ENCODE measurements at regions not wholly inside any gene's neighbourhood (a gene's known extent, or its start where the extent isn't known, plus 50 kb on each side); places are given as distances from the start of the nearest gene placed in this dataset.
A peak's percentile ranks its signal among the peaks of the same experiment; 100 is the strongest.

DNA sequence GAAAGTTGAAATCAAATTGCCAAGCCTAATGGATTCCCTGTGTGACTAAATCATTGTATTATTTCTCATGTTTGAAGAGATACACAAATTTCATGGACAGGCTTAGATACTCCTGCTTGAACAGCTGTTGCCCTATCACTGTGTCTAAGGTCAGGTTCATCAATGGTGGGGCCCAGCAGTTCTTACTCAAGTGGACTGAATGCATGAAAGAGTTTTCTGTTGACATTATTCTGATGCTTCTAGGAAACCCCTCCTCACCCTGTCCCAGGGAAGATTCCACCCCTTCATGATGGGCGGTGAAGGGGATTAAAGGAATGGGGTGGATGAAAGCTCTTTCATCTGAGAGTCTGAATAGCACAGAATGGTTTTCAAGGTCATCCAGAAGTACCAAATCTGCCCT is 148.8 kb downstream of the INO80D start:
- DNase-seq (ENCODE audit: low read depth) (no peak), FAIRE-seq (no peak)
- Histone ChIP-seq H3K4me3 (ENCODE audit: low read depth, low read length) (no peak overlapping the region), H3K36me3 (ENCODE audit: control insufficient read depth, insufficient read depth, low read length) (no peaks in the 10 kb centered on the region), H3K27me3 (ENCODE audit: control insufficient read depth, insufficient read depth, low read length) (no peaks in the 10 kb centered on the region)
- TF ChIP-seq, protein P1, sequence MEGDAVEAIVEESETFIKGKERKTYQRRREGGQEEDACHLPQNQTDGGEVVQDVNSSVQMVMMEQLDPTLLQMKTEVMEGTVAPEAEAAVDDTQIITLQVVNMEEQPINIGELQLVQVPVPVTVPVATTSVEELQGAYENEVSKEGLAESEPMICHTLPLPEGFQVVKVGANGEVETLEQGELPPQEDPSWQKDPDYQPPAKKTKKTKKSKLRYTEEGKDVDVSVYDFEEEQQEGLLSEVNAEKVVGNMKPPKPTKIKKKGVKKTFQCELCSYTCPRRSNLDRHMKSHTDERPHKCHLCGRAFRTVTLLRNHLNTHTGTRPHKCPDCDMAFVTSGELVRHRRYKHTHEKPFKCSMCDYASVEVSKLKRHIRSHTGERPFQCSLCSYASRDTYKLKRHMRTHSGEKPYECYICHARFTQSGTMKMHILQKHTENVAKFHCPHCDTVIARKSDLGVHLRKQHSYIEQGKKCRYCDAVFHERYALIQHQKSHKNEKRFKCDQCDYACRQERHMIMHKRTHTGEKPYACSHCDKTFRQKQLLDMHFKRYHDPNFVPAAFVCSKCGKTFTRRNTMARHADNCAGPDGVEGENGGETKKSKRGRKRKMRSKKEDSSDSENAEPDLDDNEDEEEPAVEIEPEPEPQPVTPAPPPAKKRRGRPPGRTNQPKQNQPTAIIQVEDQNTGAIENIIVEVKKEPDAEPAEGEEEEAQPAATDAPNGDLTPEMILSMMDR (IDR thresholded peaks at IDR 0.05; ENCODE audit: insufficient read depth, low read length, severe bottlenecking) = no peak

- Histone ChIP-seq H3K36me3 (ENCODE audit: control insufficient read depth, insufficient read depth, low read length) (no peaks in the 10 kb centered on the region), H3K4me3 (ENCODE audit: low read depth, low read length) (no peak overlapping the region), H3K27me3 (ENCODE audit: control insufficient read depth, insufficient read depth, low read length) (no peaks in the 10 kb centered on the region)
- no peak for DNase-seq (ENCODE audit: low read depth)
- TF ChIP-seq, protein P1 (IDR thresholded peaks at IDR 0.05; ENCODE audit: insufficient read depth, low read length, severe bottlenecking) = no peak
- FAIRE-seq = no peak
These were observed 149.5 kb downstream of the INO80D start for GRCh38 chr2:205936446-205936845.

DNA sequence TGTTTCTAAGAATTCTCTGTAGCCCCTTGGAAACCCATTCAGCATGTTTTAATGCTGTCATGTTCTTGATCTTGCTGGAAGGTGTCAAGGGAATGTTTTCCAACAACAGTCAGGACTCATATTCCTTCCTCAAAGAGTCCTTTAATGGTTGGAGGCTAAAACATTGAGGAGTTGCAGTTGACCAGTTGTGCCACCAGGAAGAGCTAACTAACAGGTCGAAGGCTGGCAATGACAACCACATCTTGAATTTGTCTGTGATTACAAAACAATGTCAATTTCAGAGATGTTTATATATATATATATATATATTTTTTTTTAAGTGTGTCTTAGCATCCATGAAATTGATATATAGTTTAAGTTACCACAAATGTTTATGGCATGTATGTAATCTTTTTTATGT is 151.5 kb downstream of the INO80D start:
- no peaks in the 10 kb centered on the region for H3K27me3 ChIP-seq (ENCODE audit: control insufficient read depth, insufficient read depth, low read length)
- TF ChIP-seq, protein P1 (IDR thresholded peaks at IDR 0.05; ENCODE audit: insufficient read depth, low read length, severe bottlenecking) = peak; percentile 20
- DNase-seq (ENCODE audit: low read depth) (peak; percentile 12), FAIRE-seq (no peak)
- H3K4me3 ChIP-seq (ENCODE audit: low read depth, low read length) = no peak overlapping the region
- no peaks in the 10 kb centered on the region for H3K36me3 ChIP-seq (ENCODE audit: control insufficient read depth, insufficient read depth, low read length)

- Histone ChIP-seq H3K27me3 (ENCODE audit: control insufficient read depth, insufficient read depth, low read length) (no peaks in the 10 kb centered on the region), H3K4me3 (ENCODE audit: low read depth, low read length) (no peak overlapping the region), H3K36me3 (ENCODE audit: control insufficient read depth, insufficient read depth, low read length) (no peaks in the 10 kb centered on the region)
- no peak for FAIRE-seq
- no peak for DNase-seq (ENCODE audit: low read depth)
- TF ChIP-seq, protein P1 (IDR thresholded peaks at IDR 0.05; ENCODE audit: insufficient read depth, low read length, severe bottlenecking) = no peak
These were observed 153.1 kb downstream of the INO80D start for GRCh38 chr2:205932861-205933260.

DNA sequence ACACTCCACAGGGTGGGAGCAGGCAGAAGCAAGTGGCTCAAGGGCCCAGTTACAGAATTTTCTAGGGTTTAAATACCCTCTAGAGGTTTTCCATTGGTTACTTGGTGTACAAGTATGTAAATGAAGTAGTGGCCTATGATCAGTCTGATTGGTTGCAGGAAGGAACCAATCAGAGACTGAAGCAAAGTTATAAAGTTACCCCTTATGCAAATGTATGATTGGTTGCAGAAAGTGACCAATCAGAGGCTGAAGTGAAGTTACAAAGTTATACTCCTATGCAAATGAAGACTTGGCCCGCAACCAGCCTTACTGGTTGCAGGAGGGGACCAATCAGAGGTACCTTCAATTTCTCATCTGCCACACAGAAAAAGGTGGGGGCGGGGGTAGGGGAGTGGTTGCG is 154.6 kb downstream of the INO80D start:
- FAIRE-seq (no peak), DNase-seq (ENCODE audit: low read depth) (no peak)
- TF ChIP-seq, protein P1 (IDR thresholded peaks at IDR 0.05; ENCODE audit: insufficient read depth, low read length, severe bottlenecking) = no peak
- H3K36me3 ChIP-seq (ENCODE audit: control insufficient read depth, insufficient read depth, low read length) = no peaks in the 10 kb centered on the region
- no peaks in the 10 kb centered on the region for H3K27me3 ChIP-seq (ENCODE audit: control insufficient read depth, insufficient read depth, low read length)
- no peak overlapping the region for H3K4me3 ChIP-seq (ENCODE audit: low read depth, low read length)

DNA sequence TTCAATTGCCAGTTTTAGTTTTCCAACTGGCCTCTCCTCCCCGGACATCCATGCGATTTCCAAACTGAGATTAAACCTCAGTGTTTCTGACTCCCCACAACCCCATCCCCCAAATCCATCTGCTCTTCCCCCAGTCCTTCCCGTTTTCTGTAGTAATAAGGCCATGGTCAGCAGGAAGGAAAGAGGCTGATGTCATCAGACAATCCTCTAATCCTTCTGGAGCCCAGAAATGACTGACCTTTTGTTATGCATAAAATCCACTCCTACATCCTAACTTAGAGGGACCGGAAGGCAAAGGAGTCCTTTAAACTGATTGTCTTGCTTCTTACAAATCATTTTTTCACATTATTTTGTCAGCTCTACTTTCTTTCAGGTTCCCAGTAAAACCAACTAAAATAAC is 155.8 kb downstream of the INO80D start:
- FAIRE-seq = no peak

More for the DNA sequence above, 155.8 kb downstream of the INO80D start:
- Histone ChIP-seq H3K4me3 (ENCODE audit: low read depth, low read length) (no peak overlapping the region), H3K27me3 (ENCODE audit: control insufficient read depth, insufficient read depth, low read length) (no peaks in the 10 kb centered on the region), H3K36me3 (ENCODE audit: control insufficient read depth, insufficient read depth, low read length) (no peaks in the 10 kb centered on the region)
- DNase-seq (ENCODE audit: low read depth) = no peak
- TF ChIP-seq, protein P1 (IDR thresholded peaks at IDR 0.05; ENCODE audit: insufficient read depth, low read length, severe bottlenecking) = no peak

All from bronchial epithelial cell (primary cell).